OCI-LY7 (cell line): ENCODE measurements at regions not wholly inside any gene's neighbourhood (a gene's known extent, or its start where the extent isn't known, plus 50 kb on each side); places are given as distances from the start of the nearest gene placed in this dataset.

Source experiments
- CTCF ChIP-seq: fragments of 200-600 bp; sonication (generic); conservative IDR thresholded peaks from 2 replicates; pipeline ENCODE4 v1.5.1; 2014; ENCODE audit warnings: mild to moderate bottlenecking, antibody characterized with exemption, low read length, moderate library complexity, mixed read lengths
- EZH2phosphoT487 ChIP-seq: fragments of 200-600 bp; sonication (generic); IDR thresholded peaks from 2 replicates; pipeline ENCODE4 v1.6.1; 2018; ENCODE audit warnings: low read depth, borderline replicate concordance, mild to moderate bottlenecking, mixed run types, antibody characterized with exemption, low read length, moderate library complexity, mixed read lengths

- TF ChIP-seq EZH2phosphoT487: no peak
- no peak for TF ChIP-seq CTCF
These were observed 128.5 kb upstream of the SYNDIG1 start for GRCh38 chr20:24340933-24341332.
